ENCODE measurements at regions not wholly inside any gene's neighbourhood (a gene's known extent, or its start where the extent isn't known, plus 50 kb on each side); places are given as distances from the start of the nearest gene placed in this dataset.

DNA sequence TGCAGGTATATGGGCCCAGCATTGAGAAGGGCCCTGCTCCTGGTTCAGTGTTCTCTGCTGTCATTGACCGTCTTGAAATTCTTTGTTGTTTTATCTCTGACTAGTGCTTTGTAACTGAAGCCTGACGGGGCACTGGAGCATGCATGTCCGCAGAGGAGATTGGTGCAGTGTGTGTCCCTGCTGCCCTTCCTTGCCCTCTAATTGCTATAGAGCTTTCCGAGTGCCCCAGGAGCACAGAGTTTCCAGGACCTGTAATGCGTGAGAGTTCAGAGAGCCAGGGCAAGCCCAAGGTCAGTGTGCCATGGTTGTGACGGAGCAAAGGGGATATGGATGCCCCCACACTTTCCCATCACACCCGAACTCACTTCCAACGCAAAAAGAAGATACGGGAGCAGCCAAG lies 174.3 kb upstream of the UBE3A start:
- H3K4me2 ChIP-seq (ENCODE audit: insufficient read depth, low read length): no peak overlapping the region

DNA sequence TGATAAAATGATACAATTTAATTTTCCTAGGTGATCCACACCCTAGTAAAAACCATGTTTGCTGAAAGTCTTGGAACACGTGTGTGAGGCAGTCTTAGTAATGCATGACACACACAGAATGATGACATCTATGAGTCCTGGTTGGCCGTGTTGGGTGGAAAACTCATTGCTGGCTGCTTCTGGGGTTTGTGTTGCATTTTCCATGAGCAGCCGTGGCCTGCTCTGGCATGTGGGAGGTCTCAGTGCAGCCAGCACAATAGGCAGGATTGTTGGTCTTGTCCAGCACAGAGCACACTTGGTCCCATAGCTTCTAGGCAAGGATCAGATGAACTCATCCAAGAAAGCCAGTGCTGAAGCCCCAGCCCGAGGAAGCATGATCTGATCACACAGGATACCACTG lies 172.8 kb upstream of the UBE3A start:
- no peak overlapping the region for H3K4me2 ChIP-seq (ENCODE audit: insufficient read depth, low read length)
- no peak overlapping the region for H2AFZ ChIP-seq (ENCODE audit: low read depth, low read length)
- DNase-seq (no peak), ATAC-seq (ENCODE audit: insufficient read depth, low read depth) (no peak)
- no peaks in the 10 kb centered on the region for H3K4me1 ChIP-seq (ENCODE audit: insufficient read depth, low read length)
- no peaks in the 10 kb centered on the region for H3K79me2 ChIP-seq (ENCODE audit: insufficient read depth, low read length)
- H3K4me3 ChIP-seq (ENCODE audit: low read depth in 1 of 2, low read length in 2 of 2): no peak overlapping the region
- H4K20me1 ChIP-seq (ENCODE audit: insufficient read depth, low read length): no peaks in the 10 kb centered on the region
- no peaks in the 10 kb centered on the region for H3K36me3 ChIP-seq (ENCODE audit: insufficient read depth, low read length)
- TF ChIP-seq, protein P1, sequence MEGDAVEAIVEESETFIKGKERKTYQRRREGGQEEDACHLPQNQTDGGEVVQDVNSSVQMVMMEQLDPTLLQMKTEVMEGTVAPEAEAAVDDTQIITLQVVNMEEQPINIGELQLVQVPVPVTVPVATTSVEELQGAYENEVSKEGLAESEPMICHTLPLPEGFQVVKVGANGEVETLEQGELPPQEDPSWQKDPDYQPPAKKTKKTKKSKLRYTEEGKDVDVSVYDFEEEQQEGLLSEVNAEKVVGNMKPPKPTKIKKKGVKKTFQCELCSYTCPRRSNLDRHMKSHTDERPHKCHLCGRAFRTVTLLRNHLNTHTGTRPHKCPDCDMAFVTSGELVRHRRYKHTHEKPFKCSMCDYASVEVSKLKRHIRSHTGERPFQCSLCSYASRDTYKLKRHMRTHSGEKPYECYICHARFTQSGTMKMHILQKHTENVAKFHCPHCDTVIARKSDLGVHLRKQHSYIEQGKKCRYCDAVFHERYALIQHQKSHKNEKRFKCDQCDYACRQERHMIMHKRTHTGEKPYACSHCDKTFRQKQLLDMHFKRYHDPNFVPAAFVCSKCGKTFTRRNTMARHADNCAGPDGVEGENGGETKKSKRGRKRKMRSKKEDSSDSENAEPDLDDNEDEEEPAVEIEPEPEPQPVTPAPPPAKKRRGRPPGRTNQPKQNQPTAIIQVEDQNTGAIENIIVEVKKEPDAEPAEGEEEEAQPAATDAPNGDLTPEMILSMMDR (IDR thresholded peaks at IDR 0.05; ENCODE audit: borderline replicate concordance, extremely low read depth, low read length, poor library complexity, severe bottlenecking): no peak
- no peak for TF ChIP-seq EZH2 (IDR thresholded peaks at IDR 0.05; ENCODE audit: borderline replicate concordance, low read depth, low read length, severe bottlenecking)
- no peaks in the 10 kb centered on the region for H3K27me3 ChIP-seq (ENCODE audit: insufficient read depth, low read length, poor library complexity)
- no peak overlapping the region for H3K27ac ChIP-seq (ENCODE audit: low read length)
- no peaks in the 10 kb centered on the region for H3K9me3 ChIP-seq (ENCODE audit: insufficient read depth, low read length, severe bottlenecking)
- no peak overlapping the region for H3K9ac ChIP-seq (ENCODE audit: low read depth, low read length)

More for the DNA sequence above, 174.3 kb upstream of the UBE3A start:
- H3K36me3 ChIP-seq (ENCODE audit: insufficient read depth, low read length): no peaks in the 10 kb centered on the region
- no peaks in the 10 kb centered on the region for H3K27me3 ChIP-seq (ENCODE audit: insufficient read depth, low read length, poor library complexity)
- ATAC-seq (ENCODE audit: insufficient read depth, low read depth) (no peak), DNase-seq (no peak)
- no peak overlapping the region for H3K27ac ChIP-seq (ENCODE audit: low read length)
- H4K20me1 ChIP-seq (ENCODE audit: insufficient read depth, low read length): no peaks in the 10 kb centered on the region
- H3K9me3 ChIP-seq (ENCODE audit: insufficient read depth, low read length, severe bottlenecking): no peaks in the 10 kb centered on the region
- H2AFZ ChIP-seq (ENCODE audit: low read depth, low read length): no peak overlapping the region
- no peak for TF ChIP-seq EZH2 (IDR thresholded peaks at IDR 0.05; ENCODE audit: borderline replicate concordance, low read depth, low read length, severe bottlenecking)
- TF ChIP-seq, protein P1 (IDR thresholded peaks at IDR 0.05; ENCODE audit: borderline replicate concordance, extremely low read depth, low read length, poor library complexity, severe bottlenecking): no peak
- H3K79me2 ChIP-seq (ENCODE audit: insufficient read depth, low read length): no peaks in the 10 kb centered on the region
- no peaks in the 10 kb centered on the region for H3K4me1 ChIP-seq (ENCODE audit: insufficient read depth, low read length)
- H3K9ac ChIP-seq (ENCODE audit: low read depth, low read length): no peak overlapping the region
- no peak overlapping the region for H3K4me3 ChIP-seq (ENCODE audit: low read depth in 1 of 2, low read length in 2 of 2)

DNA sequence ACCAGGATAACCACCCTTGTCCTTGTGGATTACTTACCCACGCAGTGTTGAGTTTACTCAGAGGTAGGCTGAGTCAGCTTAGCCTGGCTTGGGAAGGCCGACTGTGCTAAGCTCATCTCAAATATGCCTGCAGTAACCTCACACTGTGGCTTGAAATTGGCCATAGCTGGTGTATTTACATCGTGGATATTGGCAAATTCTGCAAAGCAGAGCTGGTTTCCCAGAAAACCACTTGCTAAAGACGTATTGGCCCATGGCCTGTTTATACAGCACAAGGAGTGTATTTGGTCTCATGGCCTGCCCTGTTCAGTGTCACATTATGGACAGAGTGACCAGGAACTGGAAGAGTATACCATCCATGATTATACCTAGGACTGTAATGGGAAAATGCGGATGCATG lies 170.5 kb upstream of the UBE3A start:
- Histone ChIP-seq H3K27ac (ENCODE audit: low read length) (no peak overlapping the region), H3K4me1 (ENCODE audit: insufficient read depth, low read length) (no peaks in the 10 kb centered on the region), H4K20me1 (ENCODE audit: insufficient read depth, low read length) (no peaks in the 10 kb centered on the region), H3K4me2 (ENCODE audit: insufficient read depth, low read length) (no peak overlapping the region), H2AFZ (ENCODE audit: low read depth, low read length) (no peak overlapping the region), H3K79me2 (ENCODE audit: insufficient read depth, low read length) (no peaks in the 10 kb centered on the region), H3K9me3 (ENCODE audit: insufficient read depth, low read length, severe bottlenecking) (no peaks in the 10 kb centered on the region), H3K4me3 (ENCODE audit: low read depth in 1 of 2, low read length in 2 of 2) (no peak overlapping the region), H3K9ac (ENCODE audit: low read depth, low read length) (no peak overlapping the region), H3K36me3 (ENCODE audit: insufficient read depth, low read length) (no peaks in the 10 kb centered on the region), H3K27me3 (ENCODE audit: insufficient read depth, low read length, poor library complexity) (no peaks in the 10 kb centered on the region)
- DNase-seq (no peak), ATAC-seq (ENCODE audit: insufficient read depth, low read depth) (no peak)
- TF ChIP-seq EZH2 (IDR thresholded peaks at IDR 0.05; ENCODE audit: borderline replicate concordance, low read depth, low read length, severe bottlenecking): no peak

DNA sequence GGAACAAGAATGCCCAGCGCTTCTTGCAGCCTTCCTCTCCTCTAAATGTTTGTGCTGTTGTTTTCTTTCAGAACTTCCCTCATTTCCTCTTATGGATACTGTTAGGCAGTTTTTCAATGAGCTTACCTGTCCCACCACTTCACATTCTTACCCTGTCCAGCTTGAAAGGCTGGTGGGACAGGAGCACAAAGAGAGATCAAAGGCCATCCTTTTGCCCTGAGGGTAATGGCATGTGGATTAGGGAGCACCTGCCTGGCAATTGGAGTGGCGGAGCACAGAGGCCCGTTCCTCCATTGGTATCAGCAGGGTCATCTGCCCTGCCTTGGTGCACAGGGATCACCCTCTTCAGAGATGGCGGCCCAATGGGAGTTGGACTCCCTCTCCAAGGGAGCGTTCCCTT lies 170.1 kb upstream of the UBE3A start:
- no peak for DNase-seq
- H3K79me2 ChIP-seq (ENCODE audit: insufficient read depth, low read length): no peaks in the 10 kb centered on the region
- no peak overlapping the region for H2AFZ ChIP-seq (ENCODE audit: low read depth, low read length)
- H3K4me2 ChIP-seq (ENCODE audit: insufficient read depth, low read length): no peak overlapping the region
- no peaks in the 10 kb centered on the region for H4K20me1 ChIP-seq (ENCODE audit: insufficient read depth, low read length)
- H3K27ac ChIP-seq (ENCODE audit: low read length): no peak overlapping the region
- H3K9ac ChIP-seq (ENCODE audit: low read depth, low read length): no peak overlapping the region
- ATAC-seq (ENCODE audit: insufficient read depth, low read depth): no peak
- H3K27me3 ChIP-seq (ENCODE audit: insufficient read depth, low read length, poor library complexity): no peaks in the 10 kb centered on the region
- no peaks in the 10 kb centered on the region for H3K9me3 ChIP-seq (ENCODE audit: insufficient read depth, low read length, severe bottlenecking)
- no peaks in the 10 kb centered on the region for H3K36me3 ChIP-seq (ENCODE audit: insufficient read depth, low read length)
- H3K4me3 ChIP-seq (ENCODE audit: low read depth in 1 of 2, low read length in 2 of 2): no peak overlapping the region
- H3K4me1 ChIP-seq (ENCODE audit: insufficient read depth, low read length): no peaks in the 10 kb centered on the region
- TF ChIP-seq EZH2 (IDR thresholded peaks at IDR 0.05; ENCODE audit: borderline replicate concordance, low read depth, low read length, severe bottlenecking): no peak
- TF ChIP-seq, protein P1 (IDR thresholded peaks at IDR 0.05; ENCODE audit: borderline replicate concordance, extremely low read depth, low read length, poor library complexity, severe bottlenecking): no peak
